A549 (cell line): ENCODE measurements at regions not wholly inside any gene's neighbourhood (a gene's known extent, or its start where the extent isn't known, plus 50 kb on each side); places are given as distances from the start of the nearest gene placed in this dataset.

Source experiments
- CTCF ChIP-seq: fragments of >200 bp; sonication (Bioruptor Twin); formaldehyde crosslinking; IDR thresholded peaks from 3 replicates; pipeline ENCODE4 v1.5.1; 2016
- JUN ChIP-seq, 2 experiments: fragments of >200 bp; sonication (Bioruptor Twin); formaldehyde crosslinking; IDR thresholded peaks; 2 replicates in 1 of 2; 3 replicates in 1 of 2; pipeline ENCODE4 v1.6.1; 2016 to 2017
- NFE2L2 ChIP-seq: fragments of 150-350 bp; conservative IDR thresholded peaks from 2 replicates; pipeline ENCODE4 v1.6.1; 2014; ENCODE audit warnings: low read length
- NPAS2 ChIP-seq: fragments of 250-450 bp; sonication (Bioruptor Pico); IDR thresholded peaks from 2 replicates; pipeline ENCODE4 v1.8.0; 2022; ENCODE audit warnings: mild to moderate bottlenecking, moderate library complexity, borderline replicate concordance
- PHF8 ChIP-seq: fragments of 200-600 bp; sonication (generic); IDR thresholded peaks from 2 replicates; pipeline ENCODE4 v1.6.1; 2016; ENCODE audit warnings: low read depth, mild to moderate bottlenecking, antibody characterized with exemption, moderate library complexity, borderline replicate concordance
- POLR2A ChIP-seq: IDR thresholded peaks from 2 replicates; pipeline ENCODE4 v1.6.1; 2012; ENCODE audit warnings: mild to moderate bottlenecking, low read length
- POLR2AphosphoS2 ChIP-seq: conservative IDR thresholded peaks from 2 replicates; pipeline ENCODE4 v1.6.1; 2012; ENCODE audit warnings: low read length, improper control_type of control experiment, inconsistent platforms
- USF2 ChIP-seq: fragments of 450-650 bp; IDR thresholded peaks from 2 replicates; pipeline ENCODE4 v1.6.1; 2014; ENCODE audit warnings: antibody characterized with exemption

DNA sequence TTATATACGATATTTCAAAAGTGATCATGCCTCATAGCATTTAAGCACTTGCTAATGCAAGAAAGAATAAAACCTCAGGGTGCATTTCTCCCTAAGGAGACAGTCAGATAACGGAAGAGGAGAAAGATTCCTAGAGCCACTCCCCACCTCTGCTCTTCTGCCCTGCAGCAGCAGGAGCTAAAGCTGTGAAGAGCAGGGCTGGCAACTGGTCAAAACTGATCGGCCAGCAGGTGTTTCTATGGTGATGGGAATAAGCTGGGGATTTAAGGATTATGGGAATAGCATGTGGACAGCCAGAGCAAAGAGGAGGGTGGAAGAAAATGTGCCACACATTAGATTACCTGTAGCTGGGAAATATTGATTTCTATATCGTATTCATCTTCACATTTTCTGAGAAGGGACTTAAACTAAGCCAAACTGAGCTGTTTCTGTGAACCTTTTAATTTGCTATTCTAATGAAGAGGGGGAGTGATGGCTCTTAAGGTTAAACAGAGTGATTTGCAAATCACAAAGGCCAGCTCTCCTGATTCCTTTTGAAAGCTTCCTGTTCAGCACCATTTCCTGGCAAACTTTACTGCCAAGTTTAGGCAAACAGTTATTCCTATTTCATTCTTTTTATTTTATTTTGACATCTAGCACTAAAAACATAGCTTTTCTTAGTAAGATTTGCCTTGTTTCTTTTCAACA is 268.9 kb upstream of the PFKP start:
- TF ChIP-seq JUN (IDR thresholded peaks at IDR 0.05) = no peak
- TF ChIP-seq USF2 = no peak
- TF ChIP-seq NPAS2 (CRISPR knock-in tag) = no peak
- no peak for TF ChIP-seq POLR2A
- TF ChIP-seq NFE2L2 = no peak
- TF ChIP-seq POLR2AphosphoS2 = no peak
- TF ChIP-seq CTCF = no peak
- no peak for TF ChIP-seq PHF8
